ENCODE measurements at regions not wholly inside any gene's neighbourhood (a gene's known extent, or its start where the extent isn't known, plus 50 kb on each side); places are given as distances from the start of the nearest gene placed in this dataset.

DNA sequence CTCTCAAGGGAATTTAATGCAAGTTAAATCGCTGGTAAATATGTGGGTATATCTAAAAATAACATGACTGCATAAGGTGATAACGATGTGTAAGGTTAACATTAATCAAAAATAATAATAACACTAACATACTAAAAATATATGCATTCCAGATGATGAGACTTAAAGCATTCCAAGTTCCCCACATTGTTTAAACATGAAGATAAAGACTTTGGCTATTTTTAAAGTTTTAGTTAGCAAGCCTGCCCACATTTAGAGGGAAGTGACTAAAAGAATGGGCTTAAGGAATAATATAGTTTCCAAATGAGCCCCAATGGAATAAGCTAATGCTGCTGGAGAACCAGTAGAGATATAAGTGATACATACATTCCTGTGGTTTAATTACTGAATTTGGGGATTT, 941.3 kb downstream of the TBC1D32 start:
- no peaks in the 10 kb centered on the region for H3K36me3 Mint-ChIP-seq (ENCODE audit: low read depth, unreplicated experiment)
- no peak for DNase-seq (ENCODE audit: low spot score)
- no peak overlapping the region for H3K4me3 Mint-ChIP-seq (ENCODE audit: unreplicated experiment)
- no peaks in the 10 kb centered on the region for H3K4me1 Mint-ChIP-seq (ENCODE audit: unreplicated experiment)
- TF ChIP-seq, protein P1, sequence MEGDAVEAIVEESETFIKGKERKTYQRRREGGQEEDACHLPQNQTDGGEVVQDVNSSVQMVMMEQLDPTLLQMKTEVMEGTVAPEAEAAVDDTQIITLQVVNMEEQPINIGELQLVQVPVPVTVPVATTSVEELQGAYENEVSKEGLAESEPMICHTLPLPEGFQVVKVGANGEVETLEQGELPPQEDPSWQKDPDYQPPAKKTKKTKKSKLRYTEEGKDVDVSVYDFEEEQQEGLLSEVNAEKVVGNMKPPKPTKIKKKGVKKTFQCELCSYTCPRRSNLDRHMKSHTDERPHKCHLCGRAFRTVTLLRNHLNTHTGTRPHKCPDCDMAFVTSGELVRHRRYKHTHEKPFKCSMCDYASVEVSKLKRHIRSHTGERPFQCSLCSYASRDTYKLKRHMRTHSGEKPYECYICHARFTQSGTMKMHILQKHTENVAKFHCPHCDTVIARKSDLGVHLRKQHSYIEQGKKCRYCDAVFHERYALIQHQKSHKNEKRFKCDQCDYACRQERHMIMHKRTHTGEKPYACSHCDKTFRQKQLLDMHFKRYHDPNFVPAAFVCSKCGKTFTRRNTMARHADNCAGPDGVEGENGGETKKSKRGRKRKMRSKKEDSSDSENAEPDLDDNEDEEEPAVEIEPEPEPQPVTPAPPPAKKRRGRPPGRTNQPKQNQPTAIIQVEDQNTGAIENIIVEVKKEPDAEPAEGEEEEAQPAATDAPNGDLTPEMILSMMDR (IDR thresholded peaks at IDR 0.05; ENCODE audit: unreplicated experiment), result no peak
- H3K9me3 Mint-ChIP-seq (ENCODE audit: unreplicated experiment), result no peaks in the 10 kb centered on the region
- H3K27ac Mint-ChIP-seq (ENCODE audit: unreplicated experiment), result no peak overlapping the region
- no peaks in the 10 kb centered on the region for H3K27me3 Mint-ChIP-seq (ENCODE audit: unreplicated experiment)

DNA sequence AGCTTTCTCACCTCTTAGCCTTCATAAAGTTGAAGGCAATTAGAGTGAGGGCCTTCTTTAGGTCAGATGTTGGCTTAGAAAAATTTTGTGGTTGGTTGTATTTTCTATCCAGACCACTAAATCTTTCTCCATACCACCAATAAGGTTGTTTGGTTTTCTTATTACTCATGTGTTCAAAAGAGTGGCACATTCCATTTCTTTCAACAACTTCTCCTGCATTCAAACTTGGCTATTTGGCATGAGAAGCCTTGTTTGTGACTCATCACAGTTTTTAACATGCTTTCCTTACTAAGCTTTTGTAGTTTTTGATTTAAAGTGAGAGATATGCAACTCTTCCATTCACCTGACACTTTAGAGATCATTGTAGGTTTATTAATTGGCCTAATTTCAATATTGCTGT, 949.6 kb downstream of the TBC1D32 start:
- DNase-seq (ENCODE audit: low spot score), result no peak
- Mint-ChIP-seq H3K9me3 (ENCODE audit: unreplicated experiment) (no peaks in the 10 kb centered on the region), H3K4me3 (ENCODE audit: unreplicated experiment) (no peak overlapping the region), H3K36me3 (ENCODE audit: low read depth, unreplicated experiment) (no peaks in the 10 kb centered on the region), H3K27me3 (ENCODE audit: unreplicated experiment) (no peaks in the 10 kb centered on the region), H3K27ac (ENCODE audit: unreplicated experiment) (no peak overlapping the region), H3K4me1 (ENCODE audit: unreplicated experiment) (no peaks in the 10 kb centered on the region)
- TF ChIP-seq, protein P1 (IDR thresholded peaks at IDR 0.05; ENCODE audit: unreplicated experiment), result no peak

DNA sequence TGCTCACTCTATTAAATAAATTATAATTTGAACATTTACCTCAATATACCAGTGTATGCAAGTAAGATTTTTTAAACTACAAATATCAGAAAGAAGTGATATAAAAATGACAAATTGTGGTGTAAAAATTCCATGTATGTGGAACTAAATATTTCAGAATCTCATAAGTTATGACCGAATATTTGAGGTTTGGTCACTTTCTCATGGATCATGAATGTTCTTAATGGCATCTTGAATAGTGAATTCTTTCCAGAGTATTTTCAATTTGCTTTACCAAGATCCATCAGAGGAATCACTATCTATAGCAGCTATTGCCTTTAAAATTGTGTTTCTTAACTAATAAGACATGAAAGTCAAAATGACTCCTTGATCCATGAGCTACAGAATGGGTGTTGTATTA, 950.6 kb downstream of the TBC1D32 start:
- no peak overlapping the region for H3K27ac Mint-ChIP-seq (ENCODE audit: unreplicated experiment)
- H3K27me3 Mint-ChIP-seq (ENCODE audit: unreplicated experiment), result no peaks in the 10 kb centered on the region
- H3K36me3 Mint-ChIP-seq (ENCODE audit: low read depth, unreplicated experiment), result no peaks in the 10 kb centered on the region
- H3K9me3 Mint-ChIP-seq (ENCODE audit: unreplicated experiment), result no peaks in the 10 kb centered on the region
- no peak for DNase-seq (ENCODE audit: low spot score)
- no peaks in the 10 kb centered on the region for H3K4me1 Mint-ChIP-seq (ENCODE audit: unreplicated experiment)
- TF ChIP-seq, protein P1 (IDR thresholded peaks at IDR 0.05; ENCODE audit: unreplicated experiment), result no peak
- H3K4me3 Mint-ChIP-seq (ENCODE audit: unreplicated experiment), result no peak overlapping the region

DNA sequence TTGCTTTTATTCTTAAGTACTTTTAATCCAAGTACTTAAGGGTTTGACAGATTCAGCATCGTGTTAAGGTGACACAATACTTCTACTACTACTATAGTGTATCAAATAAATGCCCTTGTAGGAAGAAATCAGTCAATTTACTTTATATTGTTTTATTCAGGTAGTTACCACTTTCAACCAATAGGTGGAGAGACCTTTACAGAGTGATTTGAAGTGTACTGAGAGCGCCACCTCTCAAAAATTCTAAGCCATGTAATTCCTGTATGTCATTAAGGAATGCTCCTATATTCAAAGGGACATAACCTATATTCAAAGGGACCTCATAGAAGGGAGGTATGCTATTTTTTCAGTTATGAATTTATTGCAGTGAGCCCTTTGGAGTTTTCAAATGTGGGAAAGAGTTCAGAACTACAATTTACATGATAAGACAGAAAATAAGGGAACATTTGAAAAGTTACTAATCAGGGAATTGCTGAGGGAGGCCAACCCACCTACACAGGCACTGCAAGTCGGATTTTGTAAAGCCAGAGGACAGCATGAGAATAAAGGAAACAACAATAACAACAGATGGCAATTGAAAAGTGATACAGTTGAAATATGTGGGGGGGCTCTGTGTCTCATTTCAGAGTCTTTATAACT, 955.6 kb downstream of the TBC1D32 start:
- DNase-seq (ENCODE audit: low spot score), result no peak
- Mint-ChIP-seq H3K4me3 (ENCODE audit: unreplicated experiment) (no peak overlapping the region), H3K9me3 (ENCODE audit: unreplicated experiment) (no peaks in the 10 kb centered on the region), H3K27me3 (ENCODE audit: unreplicated experiment) (no peaks in the 10 kb centered on the region), H3K4me1 (ENCODE audit: unreplicated experiment) (no peaks in the 10 kb centered on the region), H3K27ac (ENCODE audit: unreplicated experiment) (no peak overlapping the region), H3K36me3 (ENCODE audit: low read depth, unreplicated experiment) (no peaks in the 10 kb centered on the region)
- TF ChIP-seq, protein P1 (IDR thresholded peaks at IDR 0.05; ENCODE audit: unreplicated experiment), result peak; percentile 82

DNA sequence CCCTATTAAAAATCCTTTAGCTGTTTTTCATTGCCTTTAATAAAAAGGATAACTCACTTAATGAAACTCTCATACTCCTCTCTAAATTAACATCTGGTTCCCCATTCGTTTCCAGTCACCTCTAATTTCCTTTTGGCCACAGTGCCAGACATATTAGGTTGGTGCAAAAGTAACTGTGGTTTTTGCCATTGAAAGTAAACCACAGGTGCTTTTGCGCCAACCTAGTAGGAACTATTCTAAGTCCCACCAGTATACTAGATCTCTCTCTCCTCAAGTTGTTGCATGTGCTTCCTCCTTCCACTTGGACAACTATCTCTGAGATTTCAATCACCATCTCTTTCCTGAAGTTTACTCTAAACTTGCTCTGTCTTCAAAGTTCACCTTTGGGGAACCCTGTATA, 961.1 kb downstream of the TBC1D32 start:
- Mint-ChIP-seq H3K9me3 (ENCODE audit: unreplicated experiment) (no peaks in the 10 kb centered on the region), H3K4me3 (ENCODE audit: unreplicated experiment) (no peak overlapping the region), H3K4me1 (ENCODE audit: unreplicated experiment) (no peaks in the 10 kb centered on the region), H3K27me3 (ENCODE audit: unreplicated experiment) (no peaks in the 10 kb centered on the region), H3K36me3 (ENCODE audit: low read depth, unreplicated experiment) (no peaks in the 10 kb centered on the region), H3K27ac (ENCODE audit: unreplicated experiment) (no peak overlapping the region)
- TF ChIP-seq, protein P1 (IDR thresholded peaks at IDR 0.05; ENCODE audit: unreplicated experiment), result no peak
- DNase-seq (ENCODE audit: low spot score), result no peak

Data from endothelial cell (in vitro differentiated cells).